Prostate gland (tissue), 2 donors: ENCODE measurements at regions not wholly inside any gene's neighbourhood (a gene's known extent, or its start where the extent isn't known, plus 50 kb on each side); places are given as distances from the start of the nearest gene placed in this dataset.

ENCODE experiments used
- CTCF ChIP-seq, 4 experiments: fragments of 200-600 bp in 2 of 4; fragments of 450-650 bp in 2 of 4; sonication (generic) in 2 of 4; IDR thresholded peaks; 1 replicate in 3 of 4; 2 replicates in 1 of 4; pipeline ENCODE4 v1.5.1; 2016 to 2019; ENCODE audit warnings: antibody characterized with exemption in 4 of 4, mild to moderate bottlenecking in 2 of 4, moderate library complexity in 2 of 4
- POLR2A ChIP-seq: fragments of 450-650 bp; IDR thresholded peaks from one replicate; pipeline ENCODE4 v1.6.1; 2016; ENCODE audit warnings: antibody characterized with exemption, mild to moderate bottlenecking

GRCh38 chr9:81459591-81459990 is 229.8 kb downstream of the TLE1 start:
- TF ChIP-seq CTCF (IDR thresholded peaks at IDR 0.05) (no peak), POLR2A (no peak)
